MCF 10A (cell line): ENCODE measurements at regions not wholly inside any gene's neighbourhood (a gene's known extent, or its start where the extent isn't known, plus 50 kb on each side); places are given as distances from the start of the nearest gene placed in this dataset.

ENCODE experiments used
- BruUV-seq: library from RNA; stranded (reverse); fragments of 400-500 nt; replicated peaks from 2 replicates; lab custom pipeline; 2021; lab: Mats Ljungman, UMichigan
- CTCF ChIA-PET: fragments of 300-600 bp; sonication (Branson Sonifier 250); formaldehyde crosslinking; extraction: SDS; loops from one replicate; lab custom pipeline; 2021; ENCODE audit warnings: antibody characterized with exemption, inconsistent platforms; lab: Yijun Ruan, JAX
- POLR2A ChIA-PET: fragments of 300-600, 350-650 bp; sonication (Branson Sonifier 250); formaldehyde crosslinking; extraction: SDS; loops from one replicate; lab custom pipeline; 2020; ENCODE audit warnings: antibody characterized with exemption, inconsistent platforms; lab: Yijun Ruan, JAX
- DNase-seq: peaks from one replicate; pipeline ENCODE4 v3.0.0-alpha.2; 2018; ENCODE audit not compliant: unreplicated experiment
- H3K27ac Mint-ChIP-seq: one replicate; pipeline ENCODE4 v1.8.0; 2022; ENCODE audit warnings: mild to moderate bottlenecking, low read depth, mixed read lengths; ENCODE audit not compliant: unreplicated experiment
- H3K27me3 Mint-ChIP-seq: one replicate; pipeline ENCODE4 v1.8.0; 2022; ENCODE audit warnings: mixed read lengths; ENCODE audit not compliant: insufficient read depth, unreplicated experiment
- H3K36me3 Mint-ChIP-seq: one replicate; pipeline ENCODE4 v1.8.0; 2022; ENCODE audit warnings: mild to moderate bottlenecking, moderate library complexity, mixed read lengths; ENCODE audit not compliant: insufficient read depth, unreplicated experiment
- H3K4me1 Mint-ChIP-seq: one replicate; pipeline ENCODE4 v1.8.0; 2022; ENCODE audit warnings: mixed read lengths; ENCODE audit not compliant: insufficient read depth, unreplicated experiment
- H3K4me3 Mint-ChIP-seq: one replicate; pipeline ENCODE4 v1.8.0; 2022; ENCODE audit warnings: mild to moderate bottlenecking, moderate library complexity, mixed read lengths; ENCODE audit not compliant: unreplicated experiment
- H3K9me3 Mint-ChIP-seq: one replicate; pipeline ENCODE4 v1.8.0; 2022; ENCODE audit warnings: mixed read lengths; ENCODE audit not compliant: unreplicated experiment
- CTCF ChIP-seq: fragments of 200-600 bp; IDR thresholded peaks from one replicate; pipeline ENCODE4 v1.8.0; 2022; ENCODE audit warnings: antibody characterized with exemption, mild to moderate bottlenecking; ENCODE audit not compliant: unreplicated experiment
- intact Hi-C: fragments of 100-400 bp; cut with micrococcal nuclease; formaldehyde crosslinking; loops from 2 replicates; pipeline ENCODE4 v1.14.1; 2022

DNA sequence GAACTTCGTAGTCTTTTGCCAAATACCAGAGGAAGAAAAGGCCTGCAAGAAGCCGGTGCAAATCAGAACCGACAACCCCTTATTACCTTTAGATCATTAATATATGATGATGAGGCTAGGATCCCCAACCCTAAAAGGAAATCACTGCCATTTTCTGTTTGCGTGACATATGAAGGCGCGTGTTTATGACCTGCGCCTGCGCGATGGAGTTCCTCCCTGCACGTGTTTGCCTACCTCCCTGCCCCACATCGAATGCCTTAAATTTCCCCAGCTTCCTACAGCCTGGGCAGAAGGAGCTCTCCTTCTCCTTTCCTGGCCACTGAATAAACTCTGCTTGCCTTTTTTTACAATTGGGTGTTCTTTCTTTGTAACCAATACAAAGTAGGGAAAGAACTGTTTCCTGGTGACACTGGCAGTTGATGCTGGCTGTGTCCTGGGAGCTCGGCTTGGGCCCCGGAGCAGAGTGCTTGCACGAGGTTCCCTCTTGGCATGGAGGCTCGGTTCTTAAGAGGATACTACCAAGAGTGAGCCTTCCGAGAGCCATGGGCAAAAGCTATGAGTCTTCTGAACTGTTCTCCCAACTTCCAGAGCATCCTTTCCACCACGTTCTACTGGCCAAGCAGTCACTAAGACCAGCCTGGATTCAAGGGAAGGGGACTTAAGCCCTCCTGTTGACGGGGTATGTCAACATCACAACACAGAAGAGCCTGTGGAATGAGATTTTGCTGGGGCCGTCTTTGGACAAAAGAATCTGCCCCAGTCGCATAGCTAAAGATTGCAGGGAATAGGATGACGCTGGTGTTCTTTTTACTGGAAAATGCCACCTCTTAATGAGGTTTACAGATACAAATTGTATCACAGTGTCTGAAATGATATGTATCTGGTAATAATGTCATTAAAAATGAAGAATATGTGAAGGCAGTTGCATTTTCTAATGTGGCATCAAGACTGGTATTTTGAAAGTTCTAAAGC is 179.8 kb downstream of the SH3BP4 start:
- CTCF ChIA-PET: interaction anchor here (0.6 to 13.0 kb wide), 6 partner anchors 14 to 648 kb away, joined by 3 to 185 read pairs (median 4); no protein-coding TSS in a partner anchor
- BruUV-seq: no TSS peak
- peaks cover 22% of the 10 kb centered on the region for H3K27me3 Mint-ChIP-seq

GRCh38 chr2:235132651-235133050 is 180.8 kb downstream of the SH3BP4 start:
- Mint-ChIP-seq H3K4me1 (peaks cover 7% of the 10 kb centered on the region), H3K27ac (no peak overlapping the region), H3K9me3 (no peaks in the 10 kb centered on the region), H3K27me3 (peaks cover 22% of the 10 kb centered on the region), H3K36me3 (no peaks in the 10 kb centered on the region), H3K4me3 (no peak overlapping the region)
- no peak for TF ChIP-seq CTCF
- no peak for DNase-seq
- intact Hi-C loops: loop anchor here (10.0 kb wide), 1 partner anchor 542 kb away; no protein-coding TSS in a partner anchor
- ChIA-PET CTCF (interaction anchor here (0.6 to 13.0 kb wide), 3 partner anchors 309 to 599 kb away, joined by 3 to 185 read pairs (median 5); no protein-coding TSS in a partner anchor), POLR2A (interaction anchor here (0.8 kb wide), 1 partner anchor 614 kb away, joined by 3 read pairs; no protein-coding TSS in a partner anchor)
- BruUV-seq: no TSS peak

More for the DNA sequence above, 179.8 kb downstream of the SH3BP4 start:
- Mint-ChIP-seq H3K4me3 (no peak overlapping the region), H3K27ac (no peak overlapping the region), H3K36me3 (no peaks in the 10 kb centered on the region), H3K4me1 (peaks cover 7% of the 10 kb centered on the region), H3K9me3 (no peaks in the 10 kb centered on the region)
- POLR2A ChIA-PET: no interaction called here
- no peak for TF ChIP-seq CTCF
- DNase-seq: no peak
- intact Hi-C loops: loop anchor here (10.0 kb wide), 1 partner anchor 543 kb away; no protein-coding TSS in a partner anchor

GRCh38 chr2:235133837-235134236 is 182.0 kb downstream of the SH3BP4 start:
- POLR2A ChIA-PET: interaction anchor here (0.7 kb wide), 1 partner anchor 418 kb away, joined by 4 read pairs; no protein-coding TSS in a partner anchor
- peaks cover 22% of the 10 kb centered on the region for H3K27me3 Mint-ChIP-seq

More at GRCh38 chr2:235133837-235134236, 182.0 kb downstream of the SH3BP4 start:
- H3K36me3 Mint-ChIP-seq: no peaks in the 10 kb centered on the region
- CTCF ChIA-PET: interaction anchor here (0.5 to 13.0 kb wide), 7 partner anchors 12 to 612 kb away, joined by 3 to 185 read pairs (median 4); no protein-coding TSS in a partner anchor
- no peak for TF ChIP-seq CTCF
- H3K4me1 Mint-ChIP-seq: peaks cover 7% of the 10 kb centered on the region
- BruUV-seq: no TSS peak
- H3K9me3 Mint-ChIP-seq: no peaks in the 10 kb centered on the region
- DNase-seq: no peak
- H3K4me3 Mint-ChIP-seq: no peak overlapping the region
- intact Hi-C loops: loop anchor here (10.0 kb wide), 1 partner anchor 541 kb away; no protein-coding TSS in a partner anchor
- no peak overlapping the region for H3K27ac Mint-ChIP-seq
